ENCODE measurements at regions not wholly inside any gene's neighbourhood (a gene's known extent, or its start where the extent isn't known, plus 50 kb on each side); places are given as distances from the start of the nearest gene placed in this dataset.

- DNase-seq (ENCODE audit: low read depth) = no peak
Observed at GRCh38 chr20:39145921-39146320, 183.8 kb downstream of the DHX35 start.

- no peak for DNase-seq (ENCODE audit: low read depth)
Observed at GRCh38 chr20:39144757-39145156, 182.6 kb downstream of the DHX35 start.

- no peak for DNase-seq (ENCODE audit: low read depth)
Observed at GRCh38 chr20:39142407-39143096, 180.4 kb downstream of the DHX35 start.

- no peak for DNase-seq (ENCODE audit: low read depth)
Observed at GRCh38 chr20:39137299-39137698, 175.2 kb downstream of the DHX35 start.

GRCh38 chr20:39136798-39137197, 174.7 kb downstream of the DHX35 start:
- DNase-seq (ENCODE audit: low read depth) = no peak

- no peak for DNase-seq (ENCODE audit: low read depth)
Observed at GRCh38 chr20:39135885-39136544, 173.9 kb downstream of the DHX35 start.

- DNase-seq (ENCODE audit: low read depth) = no peak
Observed at GRCh38 chr20:39133201-39133600, 171.1 kb downstream of the DHX35 start.

GRCh38 chr20:39132511-39132910, 170.4 kb downstream of the DHX35 start:
- DNase-seq (ENCODE audit: low read depth) = no peak

GRCh38 chr20:39132093-39132492, 169.9 kb downstream of the DHX35 start:
- no peak for DNase-seq (ENCODE audit: low read depth)

- no peak for DNase-seq (ENCODE audit: low read depth)
Observed at GRCh38 chr20:39130627-39131026, 168.5 kb downstream of the DHX35 start.

- DNase-seq (ENCODE audit: low read depth) = no peak
Observed at GRCh38 chr20:39129523-39129922, 167.4 kb downstream of the DHX35 start.

GRCh38 chr20:39124064-39124463, 161.9 kb downstream of the DHX35 start:
- no peak for DNase-seq (ENCODE audit: low read depth)

GRCh38 chr20:39123185-39123557, 161.0 kb downstream of the DHX35 start:
- no peak for DNase-seq (ENCODE audit: low read depth)

GRCh38 chr20:39117491-39117890, 155.3 kb downstream of the DHX35 start:
- peak; percentile 17 for DNase-seq (ENCODE audit: low read depth)

GRCh38 chr20:39116020-39116419, 153.9 kb downstream of the DHX35 start:
- DNase-seq (ENCODE audit: low read depth) = no peak

GRCh38 chr20:39112178-39112743, 150.1 kb downstream of the DHX35 start:
- peak; percentile 6 for DNase-seq (ENCODE audit: low read depth)

- DNase-seq (ENCODE audit: low read depth) = no peak
Observed at GRCh38 chr20:39111359-39112177, 149.4 kb downstream of the DHX35 start.

GRCh38 chr20:39110819-39111136, 148.6 kb downstream of the DHX35 start:
- no peak for DNase-seq (ENCODE audit: low read depth)

GRCh38 chr20:39109933-39110818, 148.0 kb downstream of the DHX35 start:
- no peak for DNase-seq (ENCODE audit: low read depth)

GRCh38 chr20:39108746-39109145, 146.6 kb downstream of the DHX35 start:
- peak; percentile 12 for DNase-seq (ENCODE audit: low read depth)

- peak; percentile 3 for DNase-seq (ENCODE audit: low read depth)
Observed at GRCh38 chr20:39107741-39108140, 145.6 kb downstream of the DHX35 start.

- no peak for DNase-seq (ENCODE audit: low read depth)
Observed at GRCh38 chr20:39106791-39107190, 144.6 kb downstream of the DHX35 start.

Measured in stromal cell of bone marrow (primary cell).